NCI-H1092 treated with DMSO at 0.1 percent for 48 hours (cell line): ENCODE measurements at regions not wholly inside any gene's neighbourhood (a gene's known extent, or its start where the extent isn't known, plus 50 kb on each side); places are given as distances from the start of the nearest gene placed in this dataset.

ENCODE experiments used
- DNase-seq: peaks from one replicate; lab custom pipeline; 2025; lab: John Stamatoyannopoulos, UW

GRCh38 chr13:109644069-109644750 lies 142.2 kb downstream of the IRS2 start:
- no peak for DNase-seq

- DNase-seq = no peak
Observed at GRCh38 chr13:109642358-109642757, 144.0 kb downstream of the IRS2 start.

GRCh38 chr13:109636736-109637135 lies 149.6 kb downstream of the IRS2 start:
- no peak for DNase-seq

GRCh38 chr13:109631069-109631468 lies 155.3 kb downstream of the IRS2 start:
- no peak for DNase-seq

- no peak for DNase-seq
Observed at GRCh38 chr13:109630271-109630670, 156.1 kb downstream of the IRS2 start.

- DNase-seq = no peak
Observed at GRCh38 chr13:109629737-109630136, 156.6 kb downstream of the IRS2 start.

GRCh38 chr13:109628251-109628699 lies 158.1 kb downstream of the IRS2 start:
- no peak for DNase-seq

- no peak for DNase-seq
Observed at GRCh38 chr13:109627649-109628048, 158.7 kb downstream of the IRS2 start.

- DNase-seq = no peak
Observed at GRCh38 chr13:109626386-109627171, 159.8 kb downstream of the IRS2 start.

- no peak for DNase-seq
Observed at GRCh38 chr13:109625156-109625555, 161.2 kb downstream of the IRS2 start.

- no peak for DNase-seq
Observed at GRCh38 chr13:109622006-109622405, 164.4 kb downstream of the IRS2 start.

- no peak for DNase-seq
Observed at GRCh38 chr13:109615721-109616420, 170.5 kb downstream of the IRS2 start.

GRCh38 chr13:109611912-109612691 lies 174.3 kb downstream of the IRS2 start:
- no peak for DNase-seq

- DNase-seq = no peak
Observed at GRCh38 chr13:109610517-109610916, 175.9 kb downstream of the IRS2 start.

- DNase-seq = no peak
Observed at GRCh38 chr13:109608503-109608902, 177.9 kb downstream of the IRS2 start.

- DNase-seq = no peak
Observed at GRCh38 chr13:109608059-109608458, 178.3 kb downstream of the IRS2 start.

- no peak for DNase-seq
Observed at GRCh38 chr13:109606520-109606919, 179.9 kb downstream of the IRS2 start.

- no peak for DNase-seq
Observed at GRCh38 chr13:109605846-109606245, 180.5 kb downstream of the IRS2 start.

- no peak for DNase-seq
Observed at GRCh38 chr13:109604894-109605293, 181.5 kb downstream of the IRS2 start.

- no peak for DNase-seq
Observed at GRCh38 chr13:109602356-109602755, 184.0 kb downstream of the IRS2 start.

GRCh38 chr13:109599901-109600657 lies 186.3 kb downstream of the IRS2 start:
- DNase-seq = no peak
